IMR-90 (cell line): ENCODE measurements at regions not wholly inside any gene's neighbourhood (a gene's known extent, or its start where the extent isn't known, plus 50 kb on each side); places are given as distances from the start of the nearest gene placed in this dataset.

Experiments used
- ATAC-seq: fragments of 200-7000 bp; cut with Tn5 transposase; 2 replicates; pipeline ENCODE4 v1.9.1; 2020; ENCODE audit warnings: low read depth, mild to moderate bottlenecking, moderate library complexity
- BruUV-seq: library from RNA; stranded (reverse); fragments of 400-500 nt; replicated peaks from 2 replicates; lab custom pipeline; 2021; lab: Mats Ljungman, UMichigan
- CTCF ChIA-PET: fragments of 300-600 bp; formaldehyde crosslinking; extraction: SDS; loops from one replicate; lab custom pipeline; 2021; ENCODE audit warnings: antibody characterized with exemption; lab: Yijun Ruan, JAX
- POLR2A ChIA-PET: fragments of 300-600 bp; sonication (Branson Sonifier 250); formaldehyde crosslinking; loops from one replicate; lab custom pipeline; 2022; ENCODE audit warnings: antibody characterized with exemption; ENCODE audit not compliant: unreplicated experiment; lab: Charles Lee
- DNase-seq: peaks from one replicate; pipeline ENCODE4 v3.0.0; 2013
- H2AFZ ChIP-seq: replicated peaks from 2 replicates; pipeline ENCODE3; 2013; ENCODE audit warnings: low read length, mild to moderate bottlenecking; ENCODE audit not compliant: poor library complexity
- H2AK5ac ChIP-seq: 2 replicates; pipeline ENCODE4 v1.6.1; 2013; ENCODE audit warnings: low read depth, low read length, inconsistent platforms
- H2AK9ac ChIP-seq: replicated peaks from 2 replicates; pipeline ENCODE3; 2013; ENCODE audit warnings: mild to moderate bottlenecking, low read depth, low read length, moderate library complexity; ENCODE audit not compliant: poor library complexity
- H2BK120ac ChIP-seq: 2 replicates; pipeline ENCODE4 v1.6.1; 2013; ENCODE audit warnings: low read depth, low read length, inconsistent platforms
- H2BK15ac ChIP-seq: 3 replicates; pipeline ENCODE4 v1.6.1; 2013; ENCODE audit warnings: low read depth, low read length, inconsistent platforms
- H2BK20ac ChIP-seq: 2 replicates; pipeline ENCODE4 v1.6.1; 2013; ENCODE audit warnings: low read depth, mild to moderate bottlenecking, inconsistent platforms, low read length, moderate library complexity
- H2BK5ac ChIP-seq: 2 replicates; pipeline ENCODE4 v1.6.1; 2013; ENCODE audit warnings: mild to moderate bottlenecking, low read depth, low read length, inconsistent platforms; ENCODE audit not compliant: poor library complexity, severe bottlenecking
- H3K14ac ChIP-seq: replicated peaks from 2 replicates; pipeline ENCODE4 v1.6.1; 2013; ENCODE audit warnings: low read depth, low read length, inconsistent platforms
- H3K18ac ChIP-seq: 2 replicates; pipeline ENCODE4 v1.6.1; 2013; ENCODE audit warnings: low read depth, low read length, control low read depth
- H3K23ac ChIP-seq: 2 replicates; pipeline ENCODE4 v1.6.1; 2013; ENCODE audit warnings: low read depth, low read length, inconsistent platforms
- H3K27ac ChIP-seq: 2 replicates; pipeline ENCODE4 v1.5.1; 2013; ENCODE audit warnings: mild to moderate bottlenecking, control low read depth, low read length; ENCODE audit not compliant: insufficient read depth
- H3K27me3 ChIP-seq: 2 replicates; pipeline ENCODE4 v1.6.1; 2013; ENCODE audit warnings: low read length; ENCODE audit not compliant: control insufficient read depth, insufficient read depth
- H3K36me3 ChIP-seq: 2 replicates; pipeline ENCODE4 v1.6.1; 2013; ENCODE audit warnings: low read length, mixed read lengths; ENCODE audit not compliant: control insufficient read depth, insufficient read depth
- H3K4ac ChIP-seq: 2 replicates; pipeline ENCODE4 v1.6.1; 2013; ENCODE audit warnings: low read depth, low read length, inconsistent platforms
- H3K4me1 ChIP-seq: 2 replicates; pipeline ENCODE4 v1.6.1; 2013; ENCODE audit warnings: low read length, mixed read lengths; ENCODE audit not compliant: control insufficient read depth, insufficient read depth
- H3K4me2 ChIP-seq: 2 replicates; pipeline ENCODE4 v1.6.1; 2013; ENCODE audit warnings: low read depth, mild to moderate bottlenecking, control low read depth, low read length, moderate library complexity
- H3K4me3 ChIP-seq: 2 replicates; pipeline ENCODE4 v1.5.1; 2013; ENCODE audit warnings: low read depth, mild to moderate bottlenecking, control low read depth, low read length, moderate library complexity; ENCODE audit not compliant: insufficient read depth
- H3K56ac ChIP-seq: 2 replicates; pipeline ENCODE4 v1.6.1; 2013; ENCODE audit warnings: low read length, inconsistent platforms; ENCODE audit not compliant: insufficient read depth; ENCODE audit errors: extremely low read depth
- H3K79me1 ChIP-seq, 2 experiments: 2 replicates each; pipeline ENCODE4 v1.6.1; 2013; ENCODE audit warnings: low read length in 2 of 2, inconsistent platforms in 1 of 2, low read depth in 1 of 2
- H3K9ac ChIP-seq: 2 replicates; pipeline ENCODE4 v1.6.1; 2013; ENCODE audit warnings: low read depth, low read length, control low read depth
- H3K9me1 ChIP-seq: 2 replicates; pipeline ENCODE4 v1.6.1; 2013; ENCODE audit warnings: low read length, inconsistent platforms; ENCODE audit not compliant: insufficient read depth
- H3K9me3 ChIP-seq: 2 replicates; pipeline ENCODE4 v1.6.1; 2013; ENCODE audit warnings: low read length; ENCODE audit not compliant: control insufficient read depth, insufficient read depth
- H4K20me1 ChIP-seq: 2 replicates; pipeline ENCODE4 v1.6.1; 2013; ENCODE audit warnings: low read length, inconsistent platforms; ENCODE audit not compliant: insufficient read depth
- H4K5ac ChIP-seq: 2 replicates; pipeline ENCODE4 v1.6.1; 2013; ENCODE audit warnings: mild to moderate bottlenecking, low read depth, low read length, control low read depth
- H4K8ac ChIP-seq, 2 experiments: 2 replicates each; pipeline ENCODE4 v1.6.1; 2013; ENCODE audit warnings: low read depth in 2 of 2, low read length in 2 of 2, control low read depth in 1 of 2, inconsistent platforms in 1 of 2
- H4K91ac ChIP-seq: 2 replicates; pipeline ENCODE4 v1.6.1; 2013; ENCODE audit warnings: low read depth, low read length, inconsistent platforms; ENCODE audit not compliant: insufficient read depth
- BHLHE40 ChIP-seq: fragments of 150-350 bp; IDR thresholded peaks from 2 replicates; pipeline ENCODE4 v1.6.1; 2016; ENCODE audit warnings: mild to moderate bottlenecking, low read depth, low read length
- MAFK ChIP-seq: IDR thresholded peaks from 2 replicates; pipeline ENCODE4 v1.6.1; 2012; ENCODE audit warnings: low read depth, low read length, improper control_type of control experiment
- MAZ ChIP-seq: IDR thresholded peaks from 2 replicates; pipeline ENCODE4 v1.6.1; 2012; ENCODE audit warnings: low read depth, mild to moderate bottlenecking, low read length, improper control_type of control experiment, moderate library complexity, borderline replicate concordance
- RCOR1 ChIP-seq: IDR thresholded peaks from 2 replicates; pipeline ENCODE4 v1.6.1; 2012; ENCODE audit warnings: mild to moderate bottlenecking, low read length, improper control_type of control experiment; ENCODE audit not compliant: insufficient replicate concordance
- WGBS, 2 experiments: methylation state at CpG; one replicate each; pipeline versions ENCODE4 v1.1.5 to v1.1.7; 2013; ENCODE audit warnings: missing lambda C conversion rate in 2 of 2; ENCODE audit not compliant: insufficient read length in 1 of 2; ENCODE audit errors: extremely low coverage in 2 of 2; 5-methylcytosine and 5-hydroxymethylcytosine counted together
- dilution Hi-C: fragments of 300-500 bp; cut with HindIII; formaldehyde crosslinking; loops from one replicate; pipeline ENCODE4 v1.14.3; 2018; ENCODE audit warnings: low sequenced_read_pairs; ENCODE audit not compliant: unreplicated experiment
- in situ Hi-C: fragments of 300-500 bp; cut with MboI; formaldehyde crosslinking; loops from 3 replicates; pipeline ENCODE4 v1.14.3; 2019; ENCODE audit warnings: low sequenced_read_pairs, inconsistent platforms, mixed read lengths
- intact Hi-C: fragments of 100-400 bp; cut with micrococcal nuclease; formaldehyde crosslinking; loops from 2 replicates; pipeline ENCODE4 v1.10.0; 2022

DNA sequence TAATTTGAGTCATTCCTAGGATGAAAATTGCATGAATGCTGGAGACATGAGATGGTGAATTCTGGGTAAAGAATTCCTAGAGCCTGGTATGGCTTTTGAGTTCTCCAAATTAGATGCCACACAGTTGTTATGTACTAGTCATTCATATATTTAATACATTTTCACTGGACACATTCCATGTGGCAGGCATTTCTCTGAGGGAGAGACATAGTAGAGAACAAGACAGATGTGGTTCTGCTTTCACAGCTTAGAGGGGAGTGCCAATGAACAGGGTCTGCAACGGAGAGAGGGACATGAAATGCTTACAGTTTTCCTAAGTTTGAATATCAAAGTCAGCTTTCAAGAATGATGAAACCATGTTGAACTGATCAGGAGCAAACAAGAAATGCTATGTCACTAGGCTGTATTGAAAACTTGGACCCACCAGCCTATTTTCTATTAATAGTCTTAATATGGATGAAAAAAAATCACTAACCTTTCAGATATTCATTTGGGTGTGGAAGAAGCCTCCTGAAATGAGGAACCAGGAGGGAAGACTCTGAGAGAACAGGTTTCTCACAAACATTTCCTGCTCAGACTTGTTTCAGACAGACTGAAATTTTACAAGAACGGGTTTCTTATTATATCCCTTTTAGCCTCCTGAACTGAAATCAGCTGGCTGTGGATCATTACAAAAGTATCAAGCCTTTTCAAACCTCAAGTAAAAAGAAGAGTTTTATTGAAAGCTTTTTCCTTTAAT is 276.0 kb upstream of the TET2 start:
- intact Hi-C loops (no loop called here), dilution Hi-C loops (no loop called here), in situ Hi-C loops (loop anchor here (25.0 kb wide), 1 partner anchor 1658 kb away; no protein-coding TSS in a partner anchor)
- Histone ChIP-seq H4K5ac (no peak overlapping the region), H3K4me3 (no peak overlapping the region), H3K27me3 (no peaks in the 10 kb centered on the region), H2AK5ac (no peak overlapping the region), H4K91ac (no peak overlapping the region), H3K4ac (no peak overlapping the region), H2AK9ac (no peak overlapping the region), H3K9me3 (no peaks in the 10 kb centered on the region), H2BK120ac (no peak overlapping the region), H3K36me3 (no peaks in the 10 kb centered on the region), H2AFZ (no peak overlapping the region), H3K79me1 (no peaks in the 10 kb centered on the region), H3K9me1 (no peaks in the 10 kb centered on the region), H2BK15ac (no peak overlapping the region), H3K4me1 (no peaks in the 10 kb centered on the region), H3K4me2 (no peak overlapping the region), H3K18ac (no peak overlapping the region), H4K8ac (no peak overlapping the region), H2BK20ac (no peak overlapping the region), H3K23ac (no peak overlapping the region), H3K27ac (no peak overlapping the region), H3K14ac (no peak overlapping the region), H4K20me1 (no peaks in the 10 kb centered on the region), H2BK5ac (no peak overlapping the region), H3K56ac (no peak overlapping the region), H3K9ac (no peak overlapping the region)
- TF ChIP-seq MAZ: no peak
- TF ChIP-seq BHLHE40: no peak
- no peak for TF ChIP-seq MAFK
- TF ChIP-seq RCOR1: no peak
- no peak for ATAC-seq
- ChIA-PET POLR2A (no interaction called here), CTCF (interaction anchor here (1.1 kb wide), 1 partner anchor 10 kb away, joined by 3 read pairs; no protein-coding TSS in a partner anchor)
- WGBS, 2 experiments: no CpG with 5 or more reads among the region's 2 CpGs
- DNase-seq: no peak
- BruUV-seq: no TSS peak
